IMR-90 (cell line): ENCODE measurements at regions not wholly inside any gene's neighbourhood (a gene's known extent, or its start where the extent isn't known, plus 50 kb on each side); places are given as distances from the start of the nearest gene placed in this dataset.

Experiments
- ATAC-seq: fragments of 200-7000 bp; cut with Tn5 transposase; 2 replicates; pipeline ENCODE4 v1.9.1; 2020; ENCODE audit warnings: low read depth, mild to moderate bottlenecking, moderate library complexity
- BruUV-seq: library from RNA; stranded (reverse); fragments of 400-500 nt; replicated peaks from 2 replicates; lab custom pipeline; 2021; lab: Mats Ljungman, UMichigan
- CTCF ChIA-PET: fragments of 300-600 bp; formaldehyde crosslinking; extraction: SDS; loops from one replicate; lab custom pipeline; 2021; ENCODE audit warnings: antibody characterized with exemption; lab: Yijun Ruan, JAX
- POLR2A ChIA-PET: fragments of 300-600 bp; sonication (Branson Sonifier 250); formaldehyde crosslinking; loops from one replicate; lab custom pipeline; 2022; ENCODE audit warnings: antibody characterized with exemption; ENCODE audit not compliant: unreplicated experiment; lab: Charles Lee
- DNase-seq: peaks from one replicate; pipeline ENCODE4 v3.0.0; 2013
- H2AFZ ChIP-seq: replicated peaks from 2 replicates; pipeline ENCODE3; 2013; ENCODE audit warnings: low read length, mild to moderate bottlenecking; ENCODE audit not compliant: poor library complexity
- H2AK5ac ChIP-seq: 2 replicates; pipeline ENCODE4 v1.6.1; 2013; ENCODE audit warnings: low read depth, low read length, inconsistent platforms
- H2AK9ac ChIP-seq: replicated peaks from 2 replicates; pipeline ENCODE3; 2013; ENCODE audit warnings: mild to moderate bottlenecking, low read depth, low read length, moderate library complexity; ENCODE audit not compliant: poor library complexity
- H2BK120ac ChIP-seq: 2 replicates; pipeline ENCODE4 v1.6.1; 2013; ENCODE audit warnings: low read depth, low read length, inconsistent platforms
- H2BK15ac ChIP-seq: 3 replicates; pipeline ENCODE4 v1.6.1; 2013; ENCODE audit warnings: low read depth, low read length, inconsistent platforms
- H2BK20ac ChIP-seq: 2 replicates; pipeline ENCODE4 v1.6.1; 2013; ENCODE audit warnings: low read depth, mild to moderate bottlenecking, inconsistent platforms, low read length, moderate library complexity
- H2BK5ac ChIP-seq: 2 replicates; pipeline ENCODE4 v1.6.1; 2013; ENCODE audit warnings: mild to moderate bottlenecking, low read depth, low read length, inconsistent platforms; ENCODE audit not compliant: poor library complexity, severe bottlenecking
- H3K14ac ChIP-seq: replicated peaks from 2 replicates; pipeline ENCODE4 v1.6.1; 2013; ENCODE audit warnings: low read depth, low read length, inconsistent platforms
- H3K18ac ChIP-seq: 2 replicates; pipeline ENCODE4 v1.6.1; 2013; ENCODE audit warnings: low read depth, low read length, control low read depth
- H3K23ac ChIP-seq: 2 replicates; pipeline ENCODE4 v1.6.1; 2013; ENCODE audit warnings: low read depth, low read length, inconsistent platforms
- H3K27ac ChIP-seq: 2 replicates; pipeline ENCODE4 v1.5.1; 2013; ENCODE audit warnings: mild to moderate bottlenecking, control low read depth, low read length; ENCODE audit not compliant: insufficient read depth
- H3K27me3 ChIP-seq: 2 replicates; pipeline ENCODE4 v1.6.1; 2013; ENCODE audit warnings: low read length; ENCODE audit not compliant: control insufficient read depth, insufficient read depth
- H3K36me3 ChIP-seq: 2 replicates; pipeline ENCODE4 v1.6.1; 2013; ENCODE audit warnings: low read length, mixed read lengths; ENCODE audit not compliant: control insufficient read depth, insufficient read depth
- H3K4ac ChIP-seq: 2 replicates; pipeline ENCODE4 v1.6.1; 2013; ENCODE audit warnings: low read depth, low read length, inconsistent platforms
- H3K4me1 ChIP-seq: 2 replicates; pipeline ENCODE4 v1.6.1; 2013; ENCODE audit warnings: low read length, mixed read lengths; ENCODE audit not compliant: control insufficient read depth, insufficient read depth
- H3K4me2 ChIP-seq: 2 replicates; pipeline ENCODE4 v1.6.1; 2013; ENCODE audit warnings: low read depth, mild to moderate bottlenecking, control low read depth, low read length, moderate library complexity
- H3K4me3 ChIP-seq: 2 replicates; pipeline ENCODE4 v1.5.1; 2013; ENCODE audit warnings: low read depth, mild to moderate bottlenecking, control low read depth, low read length, moderate library complexity; ENCODE audit not compliant: insufficient read depth
- H3K56ac ChIP-seq: 2 replicates; pipeline ENCODE4 v1.6.1; 2013; ENCODE audit warnings: low read length, inconsistent platforms; ENCODE audit not compliant: insufficient read depth; ENCODE audit errors: extremely low read depth
- H3K79me1 ChIP-seq, 2 experiments: 2 replicates each; pipeline ENCODE4 v1.6.1; 2013; ENCODE audit warnings: low read length in 2 of 2, inconsistent platforms in 1 of 2, low read depth in 1 of 2
- H3K9ac ChIP-seq: 2 replicates; pipeline ENCODE4 v1.6.1; 2013; ENCODE audit warnings: low read depth, low read length, control low read depth
- H3K9me1 ChIP-seq: 2 replicates; pipeline ENCODE4 v1.6.1; 2013; ENCODE audit warnings: low read length, inconsistent platforms; ENCODE audit not compliant: insufficient read depth
- H3K9me3 ChIP-seq: 2 replicates; pipeline ENCODE4 v1.6.1; 2013; ENCODE audit warnings: low read length; ENCODE audit not compliant: control insufficient read depth, insufficient read depth
- H4K20me1 ChIP-seq: 2 replicates; pipeline ENCODE4 v1.6.1; 2013; ENCODE audit warnings: low read length, inconsistent platforms; ENCODE audit not compliant: insufficient read depth
- H4K5ac ChIP-seq: 2 replicates; pipeline ENCODE4 v1.6.1; 2013; ENCODE audit warnings: mild to moderate bottlenecking, low read depth, low read length, control low read depth
- H4K8ac ChIP-seq, 2 experiments: 2 replicates each; pipeline ENCODE4 v1.6.1; 2013; ENCODE audit warnings: low read depth in 2 of 2, low read length in 2 of 2, control low read depth in 1 of 2, inconsistent platforms in 1 of 2
- H4K91ac ChIP-seq: 2 replicates; pipeline ENCODE4 v1.6.1; 2013; ENCODE audit warnings: low read depth, low read length, inconsistent platforms; ENCODE audit not compliant: insufficient read depth
- BHLHE40 ChIP-seq: fragments of 150-350 bp; IDR thresholded peaks from 2 replicates; pipeline ENCODE4 v1.6.1; 2016; ENCODE audit warnings: mild to moderate bottlenecking, low read depth, low read length
- CHD1 ChIP-seq: IDR thresholded peaks from 2 replicates; pipeline ENCODE4 v1.6.1; 2012; ENCODE audit warnings: low read depth, low read length, improper control_type of control experiment
- CTCF ChIP-seq: conservative IDR thresholded peaks from 2 replicates; pipeline ENCODE4 v1.5.1; 2012; ENCODE audit warnings: mild to moderate bottlenecking, low read depth, low read length, improper control_type of control experiment
- ELK1 ChIP-seq: fragments of 150-350 bp; IDR thresholded peaks from 2 replicates; pipeline ENCODE4 v1.6.1; 2016; ENCODE audit warnings: low read depth, mild to moderate bottlenecking, low read length, moderate library complexity, borderline replicate concordance
- FOS ChIP-seq: fragments of 150-350 bp; IDR thresholded peaks from 2 replicates; pipeline ENCODE4 v1.6.1; 2016; ENCODE audit warnings: low read depth, low read length
- MAFK ChIP-seq: IDR thresholded peaks from 2 replicates; pipeline ENCODE4 v1.6.1; 2012; ENCODE audit warnings: low read depth, low read length, improper control_type of control experiment
- MAZ ChIP-seq: IDR thresholded peaks from 2 replicates; pipeline ENCODE4 v1.6.1; 2012; ENCODE audit warnings: low read depth, mild to moderate bottlenecking, low read length, improper control_type of control experiment, moderate library complexity, borderline replicate concordance
- MXI1 ChIP-seq: IDR thresholded peaks from 2 replicates; pipeline ENCODE4 v1.6.1; 2012; ENCODE audit warnings: low read depth, mild to moderate bottlenecking, low read length, moderate library complexity, borderline replicate concordance
- NFE2L2 ChIP-seq: fragments of 150-350 bp; IDR thresholded peaks from 2 replicates; pipeline ENCODE4 v1.6.1; 2016; ENCODE audit warnings: low read depth, mild to moderate bottlenecking, low read length
- POLR2A ChIP-seq: IDR thresholded peaks from 2 replicates; pipeline ENCODE4 v1.6.1; 2012; ENCODE audit warnings: mild to moderate bottlenecking, low read depth, low read length
- RCOR1 ChIP-seq: IDR thresholded peaks from 2 replicates; pipeline ENCODE4 v1.6.1; 2012; ENCODE audit warnings: mild to moderate bottlenecking, low read length, improper control_type of control experiment; ENCODE audit not compliant: insufficient replicate concordance
- RFX5 ChIP-seq: IDR thresholded peaks from 2 replicates; pipeline ENCODE4 v1.8.0; 2012; ENCODE audit warnings: low read depth, mild to moderate bottlenecking, low read length, moderate library complexity
- SMC3 ChIP-seq: fragments of 150-350 bp; IDR thresholded peaks from 2 replicates; pipeline ENCODE4 v1.6.1; 2016; ENCODE audit warnings: low read depth, mild to moderate bottlenecking, antibody characterized with exemption, low read length, moderate library complexity
- USF2 ChIP-seq: fragments of 150-350 bp; IDR thresholded peaks from 2 replicates; pipeline ENCODE4 v1.6.1; 2017; ENCODE audit warnings: mild to moderate bottlenecking, antibody characterized with exemption, low read length, low read depth
- WGBS, 2 experiments: methylation state at CpG; one replicate each; pipeline versions ENCODE4 v1.1.5 to v1.1.7; 2013; ENCODE audit warnings: missing lambda C conversion rate in 2 of 2; ENCODE audit not compliant: insufficient read length in 1 of 2; ENCODE audit errors: extremely low coverage in 2 of 2; 5-methylcytosine and 5-hydroxymethylcytosine counted together
- dilution Hi-C: fragments of 300-500 bp; cut with HindIII; formaldehyde crosslinking; loops from one replicate; pipeline ENCODE4 v1.14.3; 2018; ENCODE audit warnings: low sequenced_read_pairs; ENCODE audit not compliant: unreplicated experiment
- in situ Hi-C: fragments of 300-500 bp; cut with MboI; formaldehyde crosslinking; loops from 3 replicates; pipeline ENCODE4 v1.14.3; 2019; ENCODE audit warnings: low sequenced_read_pairs, inconsistent platforms, mixed read lengths
- intact Hi-C: fragments of 100-400 bp; cut with micrococcal nuclease; formaldehyde crosslinking; loops from 2 replicates; pipeline ENCODE4 v1.10.0; 2022

GRCh38 chr11:15742626-15743519, 613.5 kb downstream of the SOX6 start:
- H3K4ac ChIP-seq: peak overlapping the region; percentile 58; the same call in 1 of the 2 replicates
- ChIA-PET POLR2A (no interaction called here), CTCF (interaction anchor here (0.7 to 1.2 kb wide), 2 partner anchors 36 to 93 kb away, joined by 3 to 4 read pairs; no protein-coding TSS in a partner anchor)
- TF ChIP-seq POLR2A (no peak), RFX5 (no peak), RCOR1 (no peak), NFE2L2 (no peak), MAZ (no peak), SMC3 (no peak), FOS (no peak), BHLHE40 (no peak), MAFK (no peak), CHD1 (no peak), MXI1 (no peak), CTCF (no peak), USF2 (no peak), ELK1 (no peak)

More at GRCh38 chr11:15742626-15743519, 613.5 kb downstream of the SOX6 start:
- no peak overlapping the region for H3K4me3 ChIP-seq
- DNase-seq (peak; percentile 50), ATAC-seq (peak; percentile 75)
- H3K9me3 ChIP-seq: no peaks in the 10 kb centered on the region
- H2BK120ac ChIP-seq: peak overlapping the region; percentile 71
- H3K27me3 ChIP-seq: no peaks in the 10 kb centered on the region
- H2BK5ac ChIP-seq: no peak overlapping the region
- H4K5ac ChIP-seq: peak overlapping the region; percentile 88; the same call in 1 of the 2 replicates
- H2BK15ac ChIP-seq: peak overlapping the region; percentile 16; the same call in 1 of the 3 replicates
- in situ Hi-C loops: no loop called here
- no peak overlapping the region for H3K23ac ChIP-seq
- H4K20me1 ChIP-seq: no peaks in the 10 kb centered on the region
- BruUV-seq: no TSS peak
- H4K91ac ChIP-seq: no peak overlapping the region; the same call in 1 of the 2 replicates
- H3K9me1 ChIP-seq: peaks cover 14% of the 10 kb centered on the region
- H3K36me3 ChIP-seq: no peaks in the 10 kb centered on the region
- peak overlapping the region; percentile 87; the same call in 1 of the 2 replicates for H3K18ac ChIP-seq
- no peaks in the 10 kb centered on the region for H3K79me1 ChIP-seq
- H3K4me2 ChIP-seq: no peak overlapping the region
- H3K9ac ChIP-seq: no peak overlapping the region
- H4K8ac ChIP-seq: peak overlapping the region in 1 of 2 experiments; percentile 66; a peak in 1 of 4 replicates
- intact Hi-C loops: no loop called here
- peak overlapping the region; percentile 48 for H2AK5ac ChIP-seq
- no peak overlapping the region for H2AK9ac ChIP-seq
- dilution Hi-C loops: no loop called here
- no CpG with 5 or more reads among the region's 7 CpGs for WGBS, 2 experiments
- H2AFZ ChIP-seq: no peak overlapping the region
- H2BK20ac ChIP-seq: peak overlapping the region; percentile 75
- H3K14ac ChIP-seq: 0 out of 2 replicates have a peak overlapping the region, but pooled peaks have one; percentile 24
- H3K56ac ChIP-seq: no peak overlapping the region
- H3K27ac ChIP-seq: no peak overlapping the region
- H3K4me1 ChIP-seq: peaks cover 14% of the 10 kb centered on the region
